NCI-H2227 (cell line): ENCODE measurements at regions not wholly inside any gene's neighbourhood (a gene's known extent, or its start where the extent isn't known, plus 50 kb on each side); places are given as distances from the start of the nearest gene placed in this dataset.
A peak's percentile ranks its signal among the peaks of the same experiment; 100 is the strongest.
"Not testable (repeated sequence)": the region's sequence is repeated elsewhere in the genome, so short reads cannot be mapped to it uniquely, and the experiment has no call there.

Experiments
- DNase-seq: peaks from one replicate; lab custom pipeline; 2025; ENCODE audit not compliant: unreplicated experiment; lab: John Stamatoyannopoulos, UW

DNA sequence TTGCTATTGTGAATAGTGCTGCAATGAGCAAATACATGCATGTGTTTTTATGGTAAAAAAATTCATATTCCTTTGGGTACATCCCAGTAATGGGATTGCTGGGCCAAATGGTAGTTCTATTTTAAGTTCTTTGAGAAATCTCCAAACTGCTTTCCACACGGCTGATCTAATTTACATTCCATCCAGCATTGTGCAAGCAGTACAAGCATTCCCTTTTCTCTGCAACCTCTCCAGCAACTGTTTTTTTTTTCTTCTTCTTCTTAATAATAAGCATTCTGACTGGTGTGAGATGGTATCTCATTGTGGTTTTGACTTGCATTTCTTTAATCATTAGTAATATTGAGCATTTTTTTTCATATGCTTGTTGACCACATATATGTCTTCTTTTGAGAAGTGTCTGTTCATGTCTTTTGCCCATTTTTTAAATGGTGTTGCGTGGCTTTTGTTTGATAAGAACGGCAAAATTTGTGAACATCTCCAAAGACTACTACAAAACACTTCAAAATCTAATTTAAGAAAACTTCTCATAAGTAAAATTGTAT is 136.1 kb upstream of the MYO3A start:
- no peak for DNase-seq

DNA sequence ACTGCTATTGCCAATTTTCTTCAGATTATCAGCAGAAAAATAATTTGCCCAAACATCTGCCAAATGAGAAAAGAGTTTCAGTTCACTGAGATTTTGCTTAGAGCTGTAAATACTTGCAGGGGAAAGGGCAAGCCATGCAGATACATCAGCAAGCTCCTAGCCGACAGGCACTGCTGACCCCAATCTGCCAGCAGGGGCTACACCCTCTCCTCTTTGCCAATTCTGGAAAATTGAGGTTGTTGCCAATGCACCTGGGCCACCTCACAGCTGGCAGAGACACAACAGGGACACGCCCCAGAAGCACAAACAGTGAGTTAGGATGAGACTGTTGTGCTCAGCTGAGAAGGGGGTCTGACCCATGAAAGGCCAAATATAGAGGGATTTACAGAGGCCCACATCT is 129.5 kb upstream of the MYO3A start:
- peak; percentile 90 for DNase-seq

DNA sequence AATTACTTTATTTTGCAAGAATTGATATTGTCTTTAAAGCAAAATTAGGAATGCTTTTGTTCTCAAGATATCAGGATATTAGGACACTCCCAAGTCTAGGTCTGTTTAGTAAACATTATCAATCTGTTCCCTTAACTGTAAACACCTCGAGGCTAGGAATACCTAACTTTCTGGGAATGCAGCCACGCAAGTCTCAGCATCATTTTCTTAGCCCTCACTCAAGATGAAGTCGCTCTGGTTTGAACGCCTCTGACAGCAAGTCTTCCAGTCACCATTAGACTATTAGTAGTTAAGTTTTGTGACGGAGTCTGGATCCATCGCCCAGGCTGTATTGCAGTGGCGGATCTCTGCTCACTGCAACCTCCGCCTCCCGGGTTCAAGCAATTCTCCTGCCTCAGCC is 128.0 kb upstream of the MYO3A start:
- DNase-seq: no peak

DNA sequence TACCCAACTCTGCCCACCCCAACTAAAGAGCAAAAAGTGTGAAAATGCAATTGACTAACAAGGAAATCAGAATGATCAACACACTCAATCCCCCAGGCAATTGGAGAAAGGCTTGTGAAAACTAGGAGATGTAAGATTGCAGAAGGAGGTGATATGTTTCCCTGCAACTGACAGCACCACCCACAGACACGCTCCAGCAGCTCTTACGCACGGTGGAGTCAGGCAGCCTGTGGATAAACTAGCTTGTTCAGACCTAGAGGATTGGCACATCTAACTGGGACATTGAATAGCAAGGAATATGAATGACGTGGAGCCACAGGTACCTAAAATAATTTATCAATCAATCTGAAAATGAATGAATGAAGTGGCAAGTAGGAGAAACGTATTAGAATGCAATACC is 125.7 kb upstream of the MYO3A start:
- peak; percentile 68 for DNase-seq

DNA sequence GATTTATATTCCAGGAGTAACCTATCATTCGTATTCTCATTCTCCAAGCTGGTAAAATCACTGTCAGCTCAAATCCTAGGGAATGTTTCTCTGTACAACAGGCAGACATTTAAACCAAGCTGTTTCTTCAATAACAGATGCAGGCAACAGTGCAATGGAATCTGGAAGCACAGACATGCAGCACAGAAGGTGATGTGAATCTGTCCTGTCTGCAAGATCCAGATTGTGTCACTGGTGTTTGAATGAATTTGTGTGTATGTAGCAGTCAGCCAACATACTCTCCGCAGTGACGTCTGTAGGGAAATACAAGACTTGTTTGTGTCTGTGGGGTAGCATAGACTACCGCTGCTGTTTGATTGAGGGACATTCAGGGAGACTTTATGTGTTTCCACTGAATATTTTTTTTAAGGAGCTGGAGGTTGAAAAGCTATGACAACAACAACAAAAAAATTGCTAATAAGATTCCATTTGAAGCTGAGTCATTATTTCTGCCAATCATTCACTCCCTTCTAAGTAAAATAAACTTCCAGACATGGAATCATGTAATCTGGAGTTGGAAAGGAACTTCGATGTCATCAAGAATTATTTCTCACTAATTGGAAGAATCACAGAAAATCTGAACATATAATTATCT is 122.9 kb upstream of the MYO3A start:
- DNase-seq: peak; percentile 38

DNA sequence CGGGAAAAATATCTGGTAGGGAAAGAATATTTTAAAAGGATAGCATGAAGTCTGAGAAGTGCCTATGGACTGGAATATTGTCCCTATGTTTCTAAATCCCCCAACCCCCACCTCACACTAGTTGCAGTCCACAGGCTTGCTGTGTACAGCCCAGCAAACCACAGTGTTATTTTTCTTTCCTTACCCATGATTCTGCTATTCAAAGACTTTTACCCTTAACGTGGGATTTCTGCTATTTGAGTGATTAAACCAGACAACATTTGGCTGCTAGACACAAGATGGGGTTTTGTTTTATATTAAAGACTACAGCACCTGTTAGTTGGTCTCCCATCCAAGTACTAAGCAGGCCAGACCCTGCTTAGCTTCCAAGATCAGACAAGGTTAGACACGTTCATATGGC is 120.5 kb upstream of the MYO3A start:
- no peak for DNase-seq

DNA sequence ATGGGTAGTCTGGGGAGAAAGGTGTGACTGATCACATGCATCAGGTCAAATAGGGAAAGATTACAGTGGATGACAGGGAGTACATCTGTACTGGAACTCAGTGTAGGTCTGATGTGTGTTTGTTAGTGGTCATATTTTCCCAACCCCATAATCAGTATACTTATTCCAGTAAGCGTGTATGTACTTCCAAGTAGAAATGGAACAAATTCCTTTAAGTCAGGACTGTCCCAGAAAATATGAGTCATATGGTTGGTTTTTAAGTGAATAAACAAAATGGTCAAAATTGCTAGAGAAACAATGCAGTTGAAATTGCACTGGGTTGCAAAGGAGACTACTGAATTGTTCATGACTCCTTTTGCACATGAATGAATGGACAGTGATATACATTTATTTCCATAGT is 118.8 kb upstream of the MYO3A start:
- no peak for DNase-seq

DNA sequence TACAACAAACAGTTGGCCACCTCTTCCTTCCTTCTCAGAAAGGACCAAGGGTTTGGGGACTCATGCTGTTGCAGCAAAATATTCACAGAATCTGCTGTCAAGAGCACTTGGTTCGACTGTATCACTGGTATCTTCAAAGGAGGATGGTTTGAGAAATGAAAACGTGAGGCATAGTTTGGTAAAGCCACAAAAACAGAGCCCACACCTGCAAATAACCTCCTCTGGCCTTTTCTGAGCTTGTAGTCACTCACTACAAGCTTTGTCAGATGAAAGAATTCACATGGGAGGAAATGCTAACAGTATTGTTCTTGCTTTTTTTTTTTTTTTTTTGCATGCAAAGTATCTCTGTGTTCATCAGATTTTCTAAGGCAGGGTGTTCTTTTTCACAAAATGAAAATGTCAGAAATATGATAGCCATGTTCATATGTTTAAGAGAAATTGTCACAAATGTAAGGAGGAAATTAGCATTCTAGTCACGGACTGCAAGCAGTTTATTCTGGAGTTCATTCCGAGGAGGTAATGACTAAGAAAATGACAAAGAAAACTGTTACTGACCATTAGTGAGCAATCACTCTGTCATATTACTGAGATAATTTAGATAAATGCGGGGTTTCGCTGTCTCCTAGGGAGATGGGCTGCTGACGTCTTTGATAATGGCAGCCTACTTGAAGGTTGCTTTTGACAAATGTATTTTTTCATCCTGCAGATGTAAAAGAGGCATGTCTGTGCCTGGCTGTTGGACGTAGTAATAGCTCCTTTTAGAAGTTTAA is 117.8 kb upstream of the MYO3A start:
- DNase-seq: peak; percentile 96

DNA sequence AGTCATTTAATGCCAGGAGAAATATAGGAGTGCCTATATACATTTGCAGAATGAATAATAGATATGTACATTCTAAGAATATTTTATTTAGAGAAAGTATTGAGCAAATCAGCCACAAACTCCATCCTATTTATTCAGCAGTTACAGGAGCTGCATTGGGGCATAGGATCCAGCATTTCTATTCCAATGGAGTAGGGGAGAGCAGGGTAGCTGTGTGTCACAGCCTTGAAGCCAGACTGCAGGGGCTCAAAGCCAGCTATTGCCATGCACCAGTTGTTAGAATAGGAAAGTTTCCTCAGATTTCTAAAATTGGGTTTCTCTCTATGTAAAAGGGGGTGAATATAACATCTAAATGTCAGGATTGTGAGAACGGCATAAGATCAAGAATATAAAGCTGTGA is 116.8 kb upstream of the MYO3A start:
- DNase-seq: no peak

DNA sequence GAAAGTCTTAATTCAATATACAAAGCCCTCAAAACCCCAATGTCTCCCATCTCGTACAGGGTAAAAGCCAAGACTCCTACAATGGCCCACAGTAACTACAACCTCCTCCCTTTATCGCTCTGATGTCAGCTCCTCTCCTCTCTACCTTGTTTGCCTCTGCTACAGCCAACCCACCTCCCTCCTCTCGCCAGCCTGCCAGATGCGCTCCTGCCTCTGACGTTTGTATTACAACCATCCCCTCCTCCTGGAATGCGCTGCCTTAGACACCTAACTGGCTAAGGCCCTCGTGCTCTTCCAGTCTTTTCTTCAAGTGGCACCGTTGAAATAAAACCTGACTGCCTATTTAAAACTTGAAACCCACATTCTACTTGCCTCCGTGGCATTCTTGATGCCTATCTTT is 115.3 kb upstream of the MYO3A start:
- DNase-seq: peak; percentile 85

DNA sequence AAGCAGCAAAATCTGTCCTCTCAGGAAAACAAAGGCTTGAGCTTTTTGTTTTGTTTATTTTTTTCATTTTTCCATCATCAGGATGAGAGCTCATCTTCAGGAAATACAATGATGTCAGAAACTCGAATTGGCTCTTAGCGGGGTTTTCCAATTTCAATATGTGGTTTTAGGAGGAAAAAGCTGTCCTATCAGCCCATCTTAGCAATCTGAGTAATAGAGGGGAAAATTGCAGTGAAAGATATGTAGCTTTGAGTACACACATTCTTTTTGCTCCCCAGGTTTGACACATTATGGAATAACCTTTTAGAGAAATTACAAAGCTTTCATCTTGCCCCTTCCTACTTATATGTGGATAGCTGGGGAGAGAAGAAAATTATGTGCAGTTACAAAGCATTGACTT is 113.6 kb upstream of the MYO3A start:
- DNase-seq: peak; percentile 76

DNA sequence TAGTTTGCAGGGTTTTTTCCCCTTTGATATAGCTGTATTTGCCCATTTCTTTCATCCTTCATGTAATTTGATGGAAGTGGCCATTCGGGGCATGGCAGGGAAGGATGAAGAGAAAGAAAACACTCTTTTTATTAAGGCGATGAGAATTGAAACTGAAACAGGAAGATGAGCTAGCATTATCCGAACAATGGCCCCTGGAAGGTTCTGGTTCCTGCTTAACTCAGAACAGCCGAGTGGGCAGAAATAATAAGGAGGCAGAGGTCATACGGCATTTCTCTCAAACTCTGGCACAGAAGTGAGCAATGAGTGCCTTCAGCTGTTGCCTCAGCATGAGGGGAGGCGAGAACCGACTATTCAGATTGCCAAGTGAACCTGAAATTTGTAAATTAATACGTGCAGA is 113.2 kb upstream of the MYO3A start:
- peak; percentile 84 for DNase-seq

DNA sequence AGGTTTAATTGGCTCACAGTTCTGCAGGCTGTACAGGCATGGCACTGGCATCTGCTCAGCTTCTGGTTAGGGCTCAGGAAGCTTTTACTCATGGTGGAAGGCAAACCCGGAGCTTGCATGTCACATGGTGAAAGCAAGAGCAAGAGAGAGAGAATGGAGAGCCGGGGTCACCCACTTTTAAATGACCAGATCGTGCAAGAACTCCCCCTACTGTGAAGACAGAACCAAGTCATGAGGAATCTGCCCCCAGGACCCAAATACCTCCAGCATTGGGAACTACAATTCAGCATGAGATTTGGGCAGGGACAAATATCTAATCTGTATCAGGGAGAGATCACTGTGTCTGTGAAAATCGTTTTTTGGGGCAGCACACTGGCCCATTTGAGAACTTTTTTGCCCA is 110.0 kb upstream of the MYO3A start:
- no peak for DNase-seq

DNA sequence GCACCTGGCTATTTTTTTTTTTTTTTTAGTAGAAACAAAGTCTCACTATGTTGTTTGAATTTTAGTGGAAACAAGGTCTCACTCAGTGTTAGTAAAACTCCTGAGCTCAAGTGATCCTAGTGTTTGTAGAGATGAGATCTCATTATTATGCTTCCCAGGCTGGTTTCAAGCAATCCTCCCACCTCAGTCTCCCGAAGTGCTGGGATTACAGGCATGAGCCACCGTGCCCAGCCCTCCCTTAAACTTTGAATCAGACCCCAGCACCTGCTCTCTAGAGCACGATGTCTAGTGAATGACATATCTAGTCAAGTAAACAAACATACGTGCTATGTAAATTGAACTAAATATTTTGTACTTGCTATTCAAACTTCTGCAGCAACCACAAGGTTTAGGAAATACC is 105.6 kb upstream of the MYO3A start:
- no peak for DNase-seq

DNA sequence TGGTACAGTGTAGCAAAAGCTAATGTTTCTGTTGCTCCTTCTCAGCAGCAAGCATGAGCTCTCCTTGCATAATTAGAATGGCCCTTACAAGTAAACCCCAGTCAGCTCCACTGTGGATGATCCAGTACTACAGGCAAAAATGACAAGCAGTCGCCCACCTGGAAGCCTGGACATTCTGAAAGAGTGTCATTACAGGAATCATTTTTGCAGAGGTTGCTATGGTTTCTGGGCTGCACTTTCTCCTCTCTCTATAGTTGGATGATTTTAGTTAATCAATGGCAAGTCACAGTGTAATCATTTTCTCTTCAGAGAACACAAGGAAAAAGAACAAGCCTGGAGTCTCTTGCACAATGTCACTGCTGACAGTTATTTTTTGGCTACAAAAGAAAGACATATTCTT is 102.9 kb upstream of the MYO3A start:
- DNase-seq: peak; percentile 63

DNA sequence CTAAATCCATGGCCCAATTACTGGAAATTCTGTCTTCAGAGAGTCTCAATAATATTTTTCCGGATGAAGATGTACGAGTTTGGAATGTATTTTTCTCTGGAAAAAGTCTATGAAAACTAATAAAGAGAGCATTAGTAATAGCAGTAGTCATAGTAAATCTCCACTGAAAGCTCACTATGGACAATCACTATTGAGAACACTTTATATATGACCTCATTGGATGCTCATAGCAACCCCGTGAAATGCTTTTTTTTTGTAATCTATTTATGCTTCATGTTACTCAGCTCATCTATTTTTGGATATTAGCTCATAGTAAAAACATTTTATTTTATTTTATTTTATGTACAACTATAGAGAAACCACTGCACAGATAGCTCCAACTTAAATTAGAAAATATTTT is 94.3 kb upstream of the MYO3A start:
- DNase-seq: no peak

DNA sequence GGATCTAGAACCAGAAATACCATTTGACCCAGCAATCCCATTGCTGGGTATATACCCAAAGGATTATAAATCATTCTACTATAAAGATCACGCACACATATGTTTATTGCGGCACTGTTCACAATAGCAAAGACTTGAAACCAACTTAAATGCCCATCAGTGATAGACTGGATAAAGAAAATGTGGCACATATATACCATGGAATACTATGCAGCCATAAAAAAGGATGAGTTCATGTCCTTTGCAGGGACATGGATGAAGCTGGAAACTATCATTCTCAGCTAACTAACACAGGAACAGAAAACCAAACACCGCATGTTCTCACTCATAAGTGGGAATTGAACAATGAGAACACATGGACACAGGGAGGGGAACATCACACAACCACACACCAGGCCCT is 93.2 kb upstream of the MYO3A start:
- DNase-seq: not testable (repeated sequence)

DNA sequence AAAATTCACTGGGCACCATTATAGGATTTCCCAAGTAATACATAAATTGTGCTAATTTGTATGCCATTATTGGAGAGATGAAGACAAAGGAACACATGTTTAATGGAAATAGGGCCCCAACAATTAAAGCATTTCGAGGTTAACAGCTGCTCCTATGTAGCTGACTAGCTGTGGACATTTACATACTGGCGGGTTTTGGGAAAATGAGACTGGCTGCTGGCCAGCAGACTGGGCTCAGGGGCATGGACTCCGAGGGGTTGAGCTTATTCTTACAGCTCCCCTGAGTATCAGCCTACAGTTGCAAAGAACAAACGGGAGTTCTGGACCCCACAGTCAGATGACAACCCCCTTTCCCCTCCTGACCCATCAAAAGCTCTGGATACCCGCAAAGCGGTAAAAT is 91.9 kb upstream of the MYO3A start:
- DNase-seq: no peak

DNA sequence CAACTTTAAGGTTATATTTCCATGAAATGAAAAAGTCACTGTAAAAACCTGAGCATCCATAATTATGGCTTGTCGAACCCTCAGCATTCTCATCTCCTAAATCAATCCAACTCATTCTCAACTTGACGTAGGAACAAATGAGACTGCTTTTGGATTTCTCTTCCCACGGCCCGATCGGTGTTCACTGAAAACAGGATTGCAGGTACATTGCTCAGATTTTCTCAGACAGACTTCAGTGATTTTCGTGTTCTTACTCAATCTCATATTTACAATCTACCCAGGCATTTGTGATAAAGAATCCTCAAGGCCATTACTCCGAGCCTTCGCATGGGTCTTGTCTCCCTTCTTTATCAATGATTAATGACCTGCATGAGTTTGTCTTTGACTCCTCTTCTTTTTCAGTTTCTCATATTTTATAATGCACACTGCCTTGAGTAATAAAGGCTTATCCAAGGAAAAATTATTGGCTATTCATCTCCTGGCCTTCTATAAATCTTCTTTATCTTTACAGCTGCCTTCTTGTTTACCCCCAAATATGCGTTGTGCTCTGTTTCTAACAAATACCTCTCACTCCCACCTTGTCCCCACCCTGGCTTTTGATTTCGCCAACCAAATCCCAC is 90.4 kb upstream of the MYO3A start:
- no peak for DNase-seq

DNA sequence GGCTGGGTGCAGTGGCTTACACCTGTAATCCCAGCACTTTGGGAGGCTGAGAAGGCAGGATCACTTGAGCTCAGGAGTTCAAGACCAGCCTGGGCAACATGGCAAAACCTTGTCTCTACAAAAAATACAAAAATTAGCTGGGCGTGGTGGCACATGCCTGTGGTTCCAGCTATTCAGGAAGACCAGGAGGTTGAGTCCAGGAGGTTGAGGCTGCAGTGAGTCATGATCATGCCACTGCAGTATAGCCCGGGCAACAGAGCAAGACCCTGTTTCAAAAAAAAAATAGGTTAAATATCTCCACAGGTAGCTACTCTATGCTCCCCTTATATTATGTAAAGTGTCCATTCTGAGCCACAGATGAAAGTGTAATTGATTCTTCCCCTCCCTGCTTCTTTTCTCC is 89.3 kb upstream of the MYO3A start:
- not testable (repeated sequence) for DNase-seq

DNA sequence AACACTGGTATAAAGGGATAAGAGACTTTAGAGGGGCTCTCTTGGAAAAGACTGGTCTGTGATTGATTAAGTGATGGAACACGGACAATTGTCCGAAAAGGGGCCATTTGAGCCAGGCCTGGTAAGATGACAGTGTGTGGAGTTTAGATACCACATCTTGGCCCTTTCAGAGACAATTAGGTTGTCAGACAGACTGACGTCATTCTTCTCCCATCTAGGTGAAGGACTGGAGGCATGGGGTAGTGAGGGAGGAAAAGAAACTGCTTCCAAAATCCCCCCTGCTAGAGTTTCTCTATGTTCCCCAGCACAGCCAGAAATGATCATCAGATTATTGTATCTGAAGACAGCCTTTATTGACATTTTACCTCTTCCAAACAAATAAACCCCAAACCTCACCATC is 84.8 kb upstream of the MYO3A start:
- DNase-seq: no peak

DNA sequence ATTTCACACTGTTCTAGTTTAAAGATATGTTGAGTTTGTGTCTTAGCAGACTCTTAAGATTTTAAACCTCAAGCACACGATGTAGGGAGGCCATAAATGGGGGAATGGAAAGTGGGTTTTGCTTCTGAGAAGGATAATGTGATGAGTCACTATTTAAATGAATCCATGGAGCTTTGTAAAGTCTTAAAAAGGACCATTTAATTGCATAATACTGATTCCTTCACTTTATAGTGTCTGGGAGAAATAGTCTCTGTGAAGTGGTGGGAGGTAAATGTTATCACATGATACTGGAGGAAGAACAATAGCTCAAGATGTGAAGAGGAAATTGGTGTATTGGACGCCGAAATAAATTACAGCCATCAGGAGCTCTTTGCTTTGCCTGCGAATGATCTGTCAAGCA is 84.0 kb upstream of the MYO3A start:
- peak; percentile 71 for DNase-seq
